ENCODE measurements at regions not wholly inside any gene's neighbourhood (a gene's known extent, or its start where the extent isn't known, plus 50 kb on each side); places are given as distances from the start of the nearest gene placed in this dataset.

DNA sequence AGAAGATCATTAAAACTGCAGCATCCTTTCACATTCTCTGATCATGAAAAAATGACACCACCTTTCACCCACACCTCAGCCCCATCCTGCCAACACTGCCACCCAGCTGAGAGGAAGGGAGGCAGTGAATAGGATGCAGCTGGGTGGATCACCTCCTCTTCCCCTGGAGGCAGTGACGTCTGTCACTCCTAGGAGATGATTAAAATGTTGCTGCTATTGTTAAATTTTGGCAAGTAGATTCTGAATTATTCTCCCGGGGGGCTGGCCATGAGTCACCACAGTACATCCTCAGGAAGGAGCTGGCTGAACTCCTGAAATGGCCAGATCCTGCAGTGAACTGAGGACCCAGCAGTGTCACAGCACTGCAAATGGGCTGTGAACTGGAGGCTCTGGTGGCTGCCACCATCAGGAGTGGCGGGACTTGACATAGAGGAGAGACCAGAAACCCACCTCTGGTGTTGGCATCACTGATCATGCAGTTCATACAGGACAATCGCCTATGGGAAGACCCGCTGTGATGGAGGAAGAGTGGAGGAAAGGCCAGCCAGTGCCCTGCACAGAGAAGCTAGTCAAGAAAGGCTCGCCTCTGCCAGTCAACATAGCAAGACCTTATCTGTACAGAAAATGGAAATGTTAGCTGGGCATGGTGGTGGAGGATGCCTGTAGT lies 199.1 kb downstream of the FAM43A start:
- Histone ChIP-seq H3K79me2 (ENCODE audit: control insufficient read depth, insufficient read depth, low read length) (no peaks in the 10 kb centered on the region), H3K9me3 (ENCODE audit: control extremely low read depth in 1 of 3, control insufficient read depth in 2 of 3, insufficient read depth in 1 of 3, low read length in 2 of 3) (peaks cover 1 to 36% (median 17%) of the 10 kb centered on the region in 3 donors), H3K4me1 (ENCODE audit: control insufficient read depth in 2 of 2, insufficient read depth in 2 of 2, low read length in 2 of 2) (peaks cover 6 to 7% of the 10 kb centered on the region in 2 donors), H3K4me2 (replicated peaks; ENCODE audit: low read depth, low read length, poor library complexity, severe bottlenecking) (no peak overlapping the region), H3K9ac (ENCODE audit: low read length) (no peak overlapping the region), H4K20me1 (ENCODE audit: control insufficient read depth, insufficient read depth, low read length, poor library complexity, severe bottlenecking) (no peaks in the 10 kb centered on the region), H3K27me3 (replicated peaks in 1 of 4; ENCODE audit: control extremely low read depth in 1 of 4, control insufficient read depth in 3 of 4, insufficient read depth in 4 of 4, low read length in 3 of 4) (no peaks in the 10 kb centered on the region), H2AFZ (ENCODE audit: insufficient read depth, low read depth, low read length, poor library complexity, severe bottlenecking) (no peak overlapping the region), H3K36me3 (replicated peaks in 1 of 2; ENCODE audit: control extremely low read depth in 1 of 2, control insufficient read depth in 1 of 2, extremely low read depth in 1 of 2, insufficient read depth in 2 of 2, low read length in 1 of 2) (no peaks in the 10 kb centered on the region), H3K4me3 (ENCODE audit: control extremely low read depth in 1 of 5, extremely low read depth in 1 of 5, insufficient read depth in 1 of 5, low read depth in 2 of 5, low read length in 4 of 5) (no peak overlapping the region), H3K27ac (ENCODE audit: low read length in 2 of 2) (no peak overlapping the region)
- ATAC-seq (ENCODE audit: low read depth) (no peak), DNase-seq (no peak)
- POLR2A ChIA-PET: no interaction called here
- peaks cover 3% of the 10 kb centered on the region for H3K27me3 Mint-ChIP-seq
- H3K27ac Mint-ChIP-seq: no peak overlapping the region
- intact Hi-C loops (cut with micrococcal nuclease): no loop called here
- no peak for TF ChIP-seq CTCF (IDR thresholded peaks at IDR 0.05)
- no peak for TF ChIP-seq EZH2 (IDR thresholded peaks at IDR 0.05; ENCODE audit: borderline replicate concordance, insufficient read depth, low read depth, low read length, poor library complexity, severe bottlenecking)
- H3K4me1 Mint-ChIP-seq: peaks cover 17% of the 10 kb centered on the region
- CTCF ChIA-PET: no interaction called here
- H3K4me3 Mint-ChIP-seq: no peak overlapping the region
- 94% methylated on average over 5 of the region's 6 CpGs for WGBS (ENCODE audit: insufficient coverage)
- peaks cover 14% of the 10 kb centered on the region for H3K9me3 Mint-ChIP-seq (ENCODE audit: insufficient read depth)

DNA sequence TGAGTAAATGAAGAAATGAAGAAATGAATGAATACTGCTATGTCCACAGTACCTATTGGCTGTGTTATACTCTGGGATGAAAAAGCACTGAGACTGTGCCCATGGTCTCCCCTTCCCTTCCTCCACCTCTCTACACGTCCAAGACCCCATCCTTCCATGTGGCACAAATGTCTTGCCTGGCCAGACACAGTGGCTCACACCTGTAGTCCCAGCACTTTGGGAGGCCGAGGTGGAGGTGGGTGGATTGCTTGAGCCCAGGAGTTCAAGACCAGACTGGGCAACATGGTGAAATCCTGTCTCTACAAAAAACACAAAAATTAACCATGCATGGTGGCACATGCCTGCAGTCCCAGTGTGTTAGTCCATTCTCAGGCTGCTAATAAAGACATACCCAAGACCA lies 200.1 kb downstream of the FAM43A start:
- Mint-ChIP-seq H3K27ac (no peak overlapping the region), H3K27me3 (peaks cover 3% of the 10 kb centered on the region), H3K4me1 (peaks cover 9% of the 10 kb centered on the region), H3K4me3 (no peak overlapping the region), H3K9me3 (ENCODE audit: insufficient read depth) (peaks cover 14% of the 10 kb centered on the region)
- no peak for ATAC-seq (ENCODE audit: low read depth)
- Histone ChIP-seq H3K4me1 (ENCODE audit: control insufficient read depth in 2 of 2, insufficient read depth in 2 of 2, low read length in 2 of 2) (no peaks in the 10 kb centered on the region), H3K9me3 (ENCODE audit: control extremely low read depth in 1 of 3, control insufficient read depth in 2 of 3, insufficient read depth in 1 of 3, low read length in 2 of 3) (peaks cover 1 to 36% (median 17%) of the 10 kb centered on the region in 3 donors), H3K27ac (ENCODE audit: low read length in 2 of 2) (no peak overlapping the region), H3K27me3 (replicated peaks in 1 of 4; ENCODE audit: control extremely low read depth in 1 of 4, control insufficient read depth in 3 of 4, insufficient read depth in 4 of 4, low read length in 3 of 4) (no peaks in the 10 kb centered on the region), H3K4me2 (replicated peaks; ENCODE audit: low read depth, low read length, poor library complexity, severe bottlenecking) (no peak overlapping the region), H3K9ac (ENCODE audit: low read length) (no peak overlapping the region), H4K20me1 (ENCODE audit: control insufficient read depth, insufficient read depth, low read length, poor library complexity, severe bottlenecking) (no peaks in the 10 kb centered on the region), H3K79me2 (ENCODE audit: control insufficient read depth, insufficient read depth, low read length) (no peaks in the 10 kb centered on the region), H2AFZ (ENCODE audit: insufficient read depth, low read depth, low read length, poor library complexity, severe bottlenecking) (no peak overlapping the region), H3K4me3 (ENCODE audit: control extremely low read depth in 1 of 5, extremely low read depth in 1 of 5, insufficient read depth in 1 of 5, low read depth in 2 of 5, low read length in 4 of 5) (no peak overlapping the region), H3K36me3 (replicated peaks in 1 of 2; ENCODE audit: control extremely low read depth in 1 of 2, control insufficient read depth in 1 of 2, extremely low read depth in 1 of 2, insufficient read depth in 2 of 2, low read length in 1 of 2) (no peaks in the 10 kb centered on the region)
- TF ChIP-seq CTCF (IDR thresholded peaks at IDR 0.05) (no peak), EZH2 (IDR thresholded peaks at IDR 0.05; ENCODE audit: borderline replicate concordance, insufficient read depth, low read depth, low read length, poor library complexity, severe bottlenecking) (no peak)
- intact Hi-C loops (cut with micrococcal nuclease): no loop called here
- POLR2A ChIA-PET: no interaction called here
- WGBS (ENCODE audit: insufficient coverage): no CpG with 5 or more reads among the region's 2 CpGs
- CTCF ChIA-PET: no interaction called here
- DNase-seq: no peak

Measured in B cell (primary cell).